ENCODE measurements at regions not wholly inside any gene's neighbourhood (a gene's known extent, or its start where the extent isn't known, plus 50 kb on each side); places are given as distances from the start of the nearest gene placed in this dataset.

DNA sequence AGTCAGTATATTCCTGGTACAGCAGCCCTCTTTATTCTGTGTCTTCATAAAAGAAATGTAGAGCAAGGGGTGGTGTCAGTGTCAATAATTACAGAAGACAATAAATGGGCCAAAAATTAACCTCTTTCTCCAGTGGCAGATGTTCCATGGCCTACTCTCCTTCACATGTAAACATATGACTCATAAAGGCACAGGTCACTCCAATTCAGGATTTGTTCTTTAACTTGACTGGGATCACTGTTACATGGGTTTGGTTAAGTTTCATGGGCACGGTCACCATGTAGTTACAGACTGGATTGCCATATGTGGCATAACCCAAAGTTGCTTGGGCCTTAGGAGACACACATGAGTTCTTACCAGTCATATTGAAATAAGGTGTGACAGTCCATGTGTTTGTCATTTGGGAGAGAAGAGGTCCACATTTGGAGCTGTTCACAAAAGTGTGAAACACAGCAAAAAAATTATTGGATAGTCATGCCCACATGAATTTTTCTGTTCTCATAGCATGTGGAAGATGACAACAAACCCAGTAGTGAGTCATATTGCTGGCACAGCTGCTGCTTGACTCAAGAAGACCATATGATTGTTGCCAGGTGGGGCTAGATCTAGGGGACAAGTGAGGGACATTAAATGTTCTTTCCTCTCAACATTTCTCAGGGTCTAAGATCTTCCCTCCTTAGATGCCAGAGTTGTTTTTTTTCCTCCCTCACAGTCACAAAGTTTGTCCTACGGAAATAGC lies 68.1 kb upstream of the HTR2A start:
- POLR2A ChIA-PET: no interaction called here
- no peaks in the 10 kb centered on the region for H4K20me1 ChIP-seq (replicated peaks; ENCODE audit: control insufficient read depth, extremely low read depth, insufficient read depth, low read length)
- DNase-seq (ENCODE audit: low read depth, low spot score): no peak
- no peak overlapping the region for H2AFZ ChIP-seq (ENCODE audit: low read depth, low read length)
- dilution Hi-C loops (cut with MboI; ENCODE audit: extremely low pct_ligation_motif_present, low sequenced_read_pairs) (no loop called here), intact Hi-C loops (cut with micrococcal nuclease) (no loop called here)
- H3K9me3 ChIP-seq (replicated peaks; ENCODE audit: control insufficient read depth, insufficient read depth, low read length): no peaks in the 10 kb centered on the region
- no peak overlapping the region for H3K4me2 ChIP-seq (ENCODE audit: insufficient read depth, low read length)
- BruUV-seq (replicated peaks): no TSS peak
- H3K9me1 ChIP-seq (replicated peaks; ENCODE audit: control insufficient read depth, extremely low read depth, insufficient read depth, low read length): no peaks in the 10 kb centered on the region
- no peak overlapping the region for H3K9ac ChIP-seq (replicated peaks; ENCODE audit: extremely low read depth, insufficient read depth, low read length)
- H3K79me2 ChIP-seq (ENCODE audit: control insufficient read depth, insufficient read depth, low read length): no peaks in the 10 kb centered on the region
- no peak for FAIRE-seq
- no peaks in the 10 kb centered on the region for H3K4me1 ChIP-seq (ENCODE audit: control insufficient read depth, extremely low read depth, insufficient read depth, low read length)
- H3K27ac ChIP-seq (ENCODE audit: insufficient read depth, low read depth, low read length): no peak overlapping the region
- no peak overlapping the region for H3K4me3 ChIP-seq (replicated peaks in 1 of 3; ENCODE audit: insufficient read depth in 1 of 3, low read depth in 1 of 3, low read length in 3 of 3)
- H3K27me3 ChIP-seq (ENCODE audit: control insufficient read depth in 2 of 2, insufficient read depth in 2 of 2, low read length in 2 of 2): no peaks in the 10 kb centered on the region
- TF ChIP-seq FOS (IDR thresholded peaks at IDR 0.05; ENCODE audit: borderline replicate concordance, insufficient read depth, low read length) (no peak), POLR2AphosphoS5 (IDR thresholded peaks at IDR 0.05; ENCODE audit: insufficient read depth, low read depth, low read length) (no peak), GATA2 (IDR thresholded peaks at IDR 0.05; ENCODE audit: insufficient read depth, insufficient read length, low read depth, low read length) (no peak), POLR2A (IDR thresholded peaks at IDR 0.05; ENCODE audit: low read depth, low read length) (no peak), EZH2 (IDR thresholded peaks at IDR 0.05; ENCODE audit: borderline replicate concordance, low read depth, low read length, severe bottlenecking) (no peak), MYC (IDR thresholded peaks at IDR 0.05; ENCODE audit: low read depth, low read length) (no peak), JUN (IDR thresholded peaks at IDR 0.05; ENCODE audit: borderline replicate concordance, insufficient read depth, insufficient read length, low read depth) (no peak)
- TF ChIP-seq, protein P1, sequence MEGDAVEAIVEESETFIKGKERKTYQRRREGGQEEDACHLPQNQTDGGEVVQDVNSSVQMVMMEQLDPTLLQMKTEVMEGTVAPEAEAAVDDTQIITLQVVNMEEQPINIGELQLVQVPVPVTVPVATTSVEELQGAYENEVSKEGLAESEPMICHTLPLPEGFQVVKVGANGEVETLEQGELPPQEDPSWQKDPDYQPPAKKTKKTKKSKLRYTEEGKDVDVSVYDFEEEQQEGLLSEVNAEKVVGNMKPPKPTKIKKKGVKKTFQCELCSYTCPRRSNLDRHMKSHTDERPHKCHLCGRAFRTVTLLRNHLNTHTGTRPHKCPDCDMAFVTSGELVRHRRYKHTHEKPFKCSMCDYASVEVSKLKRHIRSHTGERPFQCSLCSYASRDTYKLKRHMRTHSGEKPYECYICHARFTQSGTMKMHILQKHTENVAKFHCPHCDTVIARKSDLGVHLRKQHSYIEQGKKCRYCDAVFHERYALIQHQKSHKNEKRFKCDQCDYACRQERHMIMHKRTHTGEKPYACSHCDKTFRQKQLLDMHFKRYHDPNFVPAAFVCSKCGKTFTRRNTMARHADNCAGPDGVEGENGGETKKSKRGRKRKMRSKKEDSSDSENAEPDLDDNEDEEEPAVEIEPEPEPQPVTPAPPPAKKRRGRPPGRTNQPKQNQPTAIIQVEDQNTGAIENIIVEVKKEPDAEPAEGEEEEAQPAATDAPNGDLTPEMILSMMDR (IDR thresholded peaks at IDR 0.05; ENCODE audit: extremely low read depth in 1 of 2, insufficient read depth in 1 of 2, low read depth in 1 of 2, low read length in 2 of 2): no peak
- TF ChIP-seq, protein P2, sequence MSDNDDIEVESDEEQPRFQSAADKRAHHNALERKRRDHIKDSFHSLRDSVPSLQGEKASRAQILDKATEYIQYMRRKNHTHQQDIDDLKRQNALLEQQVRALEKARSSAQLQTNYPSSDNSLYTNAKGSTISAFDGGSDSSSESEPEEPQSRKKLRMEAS (IDR thresholded peaks at IDR 0.05; ENCODE audit: insufficient read depth, insufficient read length): no peak
- CTCF ChIA-PET: no interaction called here
- H3K36me3 ChIP-seq (ENCODE audit: control insufficient read depth in 2 of 2, extremely low read depth in 1 of 2, insufficient read depth in 2 of 2, low read length in 2 of 2): no peaks in the 10 kb centered on the region
